ENCODE measurements at regions not wholly inside any gene's neighbourhood (a gene's known extent, or its start where the extent isn't known, plus 50 kb on each side); places are given as distances from the start of the nearest gene placed in this dataset.

DNA sequence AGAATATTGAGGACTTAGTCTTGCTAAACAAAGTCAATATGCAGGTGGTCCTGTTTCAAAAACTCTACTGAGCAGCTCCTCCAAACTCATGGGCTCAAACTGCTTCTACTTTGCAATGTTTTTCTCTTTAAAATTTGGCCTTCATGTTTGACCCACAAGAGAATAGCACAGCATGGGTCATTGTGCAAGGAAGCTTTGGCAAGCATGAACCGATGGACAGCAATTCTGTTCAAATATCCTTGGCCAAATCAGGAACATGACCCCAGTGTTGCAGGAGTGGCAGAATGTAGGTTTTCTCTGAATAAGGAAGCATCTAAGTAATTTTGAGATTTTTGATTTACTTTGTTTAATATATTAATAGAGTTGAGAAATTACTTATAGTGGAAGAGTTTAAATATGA is 477.9 kb downstream of the KCNJ3 start:
- no peak for DNase-seq (ENCODE audit: low read depth)

DNA sequence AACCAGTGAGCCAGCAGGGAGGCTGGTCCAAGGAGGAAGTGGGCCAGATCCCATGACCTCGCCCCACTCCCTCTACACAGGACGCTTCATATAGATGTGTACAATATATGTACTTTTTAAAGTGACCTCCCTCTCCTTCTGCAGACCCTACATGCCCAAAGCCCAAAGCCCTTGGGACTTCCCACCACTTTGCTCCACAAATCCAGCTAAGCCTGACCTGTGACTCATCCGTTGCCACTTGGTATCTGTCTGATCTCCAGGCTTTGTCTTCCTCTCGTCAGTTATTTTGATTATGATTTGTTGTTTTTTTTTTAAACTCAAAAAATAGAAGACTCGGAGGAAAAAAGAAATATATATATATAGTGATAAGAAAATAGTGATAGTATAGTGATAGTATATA is 470.8 kb downstream of the KCNJ3 start:
- no peak for DNase-seq (ENCODE audit: low read depth)

DNA sequence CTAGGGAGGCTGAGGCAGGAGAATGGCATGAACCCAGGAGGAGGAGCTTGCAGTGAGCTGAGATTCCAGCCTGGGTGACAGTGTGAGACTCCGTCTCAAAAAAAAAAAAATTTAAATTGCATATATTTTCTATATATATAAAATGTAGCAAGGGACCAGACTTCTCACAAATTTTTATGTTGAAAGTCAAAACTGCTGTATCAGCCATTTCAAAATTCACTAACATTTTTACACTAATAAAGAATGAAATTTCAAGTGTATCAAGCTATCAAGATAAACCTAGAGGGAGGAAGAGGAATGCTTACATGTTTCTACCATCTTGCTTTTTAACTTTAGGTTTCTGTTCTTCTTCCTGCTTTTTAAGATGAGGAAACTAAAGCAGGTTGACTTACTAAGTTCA is 464.0 kb downstream of the KCNJ3 start:
- DNase-seq (ENCODE audit: low read depth): no peak

GRCh38 chr2:155161314-155161713 is 462.8 kb downstream of the KCNJ3 start:
- DNase-seq (ENCODE audit: low read depth): no peak

DNA sequence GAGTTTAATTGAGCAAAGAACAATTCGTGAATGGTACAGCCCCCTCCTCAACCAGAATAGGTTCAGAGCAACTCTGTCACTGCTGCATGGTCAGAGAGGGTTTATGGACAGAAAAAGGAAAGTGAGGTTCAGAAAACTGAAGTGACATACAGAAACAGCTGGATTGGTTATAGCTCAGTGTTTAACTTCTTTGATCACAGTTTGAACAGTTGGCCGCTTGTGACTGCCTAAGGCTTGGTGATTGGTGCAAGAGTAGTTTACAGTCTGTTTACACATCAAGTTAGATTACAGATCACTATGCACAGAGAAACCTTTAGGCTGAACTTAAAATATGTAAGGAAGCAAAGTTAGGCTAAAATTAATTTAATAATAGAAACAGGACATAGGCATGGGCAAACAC is 459.2 kb downstream of the KCNJ3 start:
- no peak for DNase-seq (ENCODE audit: low read depth)

DNA sequence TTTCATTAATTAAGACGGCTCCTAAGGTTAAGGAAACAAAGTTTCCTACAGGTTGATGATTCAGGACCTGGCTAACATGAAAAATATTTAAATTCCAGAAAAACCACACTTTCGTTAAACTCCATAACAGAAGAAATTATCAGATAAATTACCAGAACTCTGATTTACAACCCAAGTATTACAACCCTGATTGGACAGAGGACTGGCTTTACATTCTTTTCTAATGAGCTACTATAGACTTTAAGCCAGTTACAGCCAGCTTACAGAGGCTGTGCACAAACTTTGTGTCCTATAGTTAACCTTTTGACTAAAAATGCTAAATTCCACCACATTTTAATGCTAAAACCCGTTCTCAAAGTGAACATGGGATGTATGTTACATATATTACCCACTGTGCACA is 458.6 kb downstream of the KCNJ3 start:
- no peak for DNase-seq (ENCODE audit: low read depth)

DNA sequence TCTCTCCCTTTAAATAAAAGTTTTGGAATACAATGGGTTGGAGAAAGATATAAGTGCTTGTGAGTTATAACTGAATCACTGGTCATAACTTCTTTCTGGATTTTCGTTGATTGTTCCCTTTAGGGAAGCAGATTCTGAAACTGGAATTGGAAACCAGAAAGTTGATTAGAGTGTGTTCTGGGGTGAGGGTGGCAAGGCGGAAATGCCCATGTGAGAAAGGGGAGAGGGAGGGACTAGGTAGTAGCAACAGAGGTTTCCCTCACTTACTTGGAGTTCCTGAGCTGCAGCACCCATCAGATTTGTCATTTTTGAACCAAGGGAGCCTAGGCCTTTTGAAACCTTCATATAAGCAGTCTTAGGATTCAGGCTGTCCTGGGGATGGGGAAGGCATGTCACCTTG is 453.4 kb downstream of the KCNJ3 start:
- DNase-seq (ENCODE audit: low read depth): no peak

GRCh38 chr2:155151472-155151871 is 453.0 kb downstream of the KCNJ3 start:
- no peak for DNase-seq (ENCODE audit: low read depth)

DNA sequence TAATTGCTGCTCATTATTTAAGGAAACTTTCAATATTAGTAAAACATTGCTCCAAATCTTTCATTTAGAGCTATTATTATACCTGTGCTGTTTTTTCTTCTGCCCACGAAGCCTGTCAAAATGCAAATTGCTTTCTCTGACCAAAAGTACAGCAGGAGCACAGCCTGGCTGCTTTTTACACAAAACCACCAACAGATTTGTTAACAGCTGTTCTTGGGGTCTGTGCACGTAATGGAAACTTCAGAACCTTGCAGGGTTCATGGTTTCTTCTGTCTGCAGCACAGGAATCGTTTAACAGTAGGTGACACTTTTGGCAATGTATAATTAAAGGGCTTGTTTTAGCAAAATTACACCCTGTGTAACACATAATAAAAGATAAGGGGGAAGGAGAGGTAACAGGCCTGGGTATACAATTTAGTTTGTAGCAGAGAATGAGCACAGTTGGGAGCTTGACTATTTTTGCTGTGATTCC is 447.3 kb downstream of the KCNJ3 start:
- no peak for DNase-seq (ENCODE audit: low read depth)

DNA sequence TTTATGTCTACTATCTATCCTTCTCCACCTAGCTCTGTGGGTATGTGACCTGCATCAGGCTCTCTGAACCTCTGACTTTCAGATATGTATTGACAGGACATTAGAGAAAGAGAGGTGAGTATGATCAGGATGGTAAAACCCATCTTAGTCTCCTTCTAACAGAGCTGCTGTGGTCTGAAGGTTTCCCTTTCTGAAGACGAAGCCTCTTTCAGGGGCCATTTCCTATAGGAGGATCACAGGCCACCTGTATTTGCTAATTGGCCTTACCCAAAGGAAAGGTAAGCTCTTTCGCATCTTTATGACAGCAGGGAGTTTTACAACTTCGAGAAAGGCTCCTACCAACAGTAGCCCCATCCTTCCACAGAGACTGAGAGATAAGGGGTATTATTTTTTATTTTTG is 442.9 kb downstream of the KCNJ3 start:
- DNase-seq (ENCODE audit: low read depth): no peak

DNA sequence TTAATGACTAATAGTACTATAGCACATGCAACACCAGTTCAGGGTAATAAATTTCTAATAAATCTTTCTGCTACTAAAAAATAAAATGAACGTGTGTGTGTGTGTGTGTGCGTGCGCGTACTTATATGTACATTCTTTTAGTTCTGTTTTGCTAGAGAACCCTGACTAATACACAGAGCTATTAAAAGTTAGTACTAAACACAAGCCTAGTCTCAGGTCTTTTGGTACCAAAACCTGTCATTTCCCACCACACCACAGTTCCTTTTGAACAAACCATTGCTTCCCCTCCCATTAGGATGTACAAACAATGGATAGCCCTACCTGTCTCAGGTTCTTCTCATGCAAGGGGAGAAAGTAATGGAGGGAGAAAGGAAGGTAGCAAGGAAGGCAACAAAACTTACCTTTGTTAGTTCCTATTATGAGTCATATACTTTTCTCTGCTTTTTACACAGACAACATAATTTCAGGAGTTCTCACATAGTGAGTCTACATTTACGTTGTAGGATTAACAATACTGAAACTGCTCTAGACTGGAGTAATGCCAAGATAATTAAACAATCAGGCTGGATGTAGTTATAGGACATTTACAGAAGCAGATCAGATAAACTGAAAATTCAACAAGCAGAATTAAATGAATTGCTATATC is 427.2 kb downstream of the KCNJ3 start:
- DNase-seq (ENCODE audit: low read depth): no peak

GRCh38 chr2:155115846-155116245 is 417.4 kb downstream of the KCNJ3 start:
- DNase-seq (ENCODE audit: low read depth): no peak

GRCh38 chr2:155111070-155111469 is 412.6 kb downstream of the KCNJ3 start:
- no peak for DNase-seq (ENCODE audit: low read depth)

GRCh38 chr2:155109527-155109926 is 411.0 kb downstream of the KCNJ3 start:
- no peak for DNase-seq (ENCODE audit: low read depth)

- DNase-seq (ENCODE audit: low read depth): no peak
These were observed 401.8 kb downstream of the KCNJ3 start for GRCh38 chr2:155100261-155100660.

GRCh38 chr2:155099784-155100183 is 401.3 kb downstream of the KCNJ3 start:
- DNase-seq (ENCODE audit: low read depth): peak; percentile 13

- DNase-seq (ENCODE audit: low read depth): no peak
These were observed 397.1 kb downstream of the KCNJ3 start for GRCh38 chr2:155095613-155096012.

GRCh38 chr2:155080373-155080772 is 381.9 kb downstream of the KCNJ3 start:
- no peak for DNase-seq (ENCODE audit: low read depth)

- no peak for DNase-seq (ENCODE audit: low read depth)
These were observed 372.0 kb downstream of the KCNJ3 start for GRCh38 chr2:155070489-155070888.

GRCh38 chr2:155062922-155063258 is 364.4 kb downstream of the KCNJ3 start:
- no peak for DNase-seq (ENCODE audit: low read depth)

- DNase-seq (ENCODE audit: low read depth): no peak
These were observed 363.9 kb downstream of the KCNJ3 start for GRCh38 chr2:155062250-155062921.

- DNase-seq (ENCODE audit: low read depth): no peak
These were observed 362.4 kb downstream of the KCNJ3 start for GRCh38 chr2:155060896-155061295.

- DNase-seq (ENCODE audit: low read depth): no peak
These were observed 356.2 kb downstream of the KCNJ3 start for GRCh38 chr2:155054712-155055111.

GRCh38 chr2:155043097-155043496 is 344.6 kb downstream of the KCNJ3 start:
- no peak for DNase-seq (ENCODE audit: low read depth)

Data from RPMI7951 (cell line).